ENCODE measurements at regions not wholly inside any gene's neighbourhood (a gene's known extent, or its start where the extent isn't known, plus 50 kb on each side); places are given as distances from the start of the nearest gene placed in this dataset.
A peak's percentile ranks its signal among the peaks of the same experiment; 100 is the strongest.

DNA sequence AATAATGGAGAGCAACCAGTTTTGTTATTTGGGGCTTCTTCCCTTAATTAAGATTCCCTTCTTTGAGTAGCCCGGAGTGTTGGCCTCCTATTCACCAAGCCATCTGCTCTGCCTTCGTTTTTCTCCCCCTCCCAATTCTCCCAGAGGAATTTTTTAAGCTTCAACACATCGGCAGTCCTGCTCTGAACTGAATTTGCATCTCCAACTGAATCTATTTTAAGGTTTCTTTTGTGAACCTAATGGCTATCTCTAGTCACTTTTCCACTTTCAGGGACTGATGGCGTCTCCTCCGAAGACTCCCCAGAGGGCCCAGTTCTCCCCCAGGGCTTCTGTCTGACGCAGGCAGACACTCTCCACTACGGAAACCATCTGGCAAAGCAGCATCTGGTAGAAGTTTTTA lies 280.2 kb downstream of the ADGRA3 start:
- TF ChIP-seq, protein P1, sequence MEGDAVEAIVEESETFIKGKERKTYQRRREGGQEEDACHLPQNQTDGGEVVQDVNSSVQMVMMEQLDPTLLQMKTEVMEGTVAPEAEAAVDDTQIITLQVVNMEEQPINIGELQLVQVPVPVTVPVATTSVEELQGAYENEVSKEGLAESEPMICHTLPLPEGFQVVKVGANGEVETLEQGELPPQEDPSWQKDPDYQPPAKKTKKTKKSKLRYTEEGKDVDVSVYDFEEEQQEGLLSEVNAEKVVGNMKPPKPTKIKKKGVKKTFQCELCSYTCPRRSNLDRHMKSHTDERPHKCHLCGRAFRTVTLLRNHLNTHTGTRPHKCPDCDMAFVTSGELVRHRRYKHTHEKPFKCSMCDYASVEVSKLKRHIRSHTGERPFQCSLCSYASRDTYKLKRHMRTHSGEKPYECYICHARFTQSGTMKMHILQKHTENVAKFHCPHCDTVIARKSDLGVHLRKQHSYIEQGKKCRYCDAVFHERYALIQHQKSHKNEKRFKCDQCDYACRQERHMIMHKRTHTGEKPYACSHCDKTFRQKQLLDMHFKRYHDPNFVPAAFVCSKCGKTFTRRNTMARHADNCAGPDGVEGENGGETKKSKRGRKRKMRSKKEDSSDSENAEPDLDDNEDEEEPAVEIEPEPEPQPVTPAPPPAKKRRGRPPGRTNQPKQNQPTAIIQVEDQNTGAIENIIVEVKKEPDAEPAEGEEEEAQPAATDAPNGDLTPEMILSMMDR (IDR thresholded peaks at IDR 0.05), result no peak
- ATAC-seq (ENCODE audit: low FRiP score) (no peak), DNase-seq (ENCODE audit: low spot score) (no peak)

DNA sequence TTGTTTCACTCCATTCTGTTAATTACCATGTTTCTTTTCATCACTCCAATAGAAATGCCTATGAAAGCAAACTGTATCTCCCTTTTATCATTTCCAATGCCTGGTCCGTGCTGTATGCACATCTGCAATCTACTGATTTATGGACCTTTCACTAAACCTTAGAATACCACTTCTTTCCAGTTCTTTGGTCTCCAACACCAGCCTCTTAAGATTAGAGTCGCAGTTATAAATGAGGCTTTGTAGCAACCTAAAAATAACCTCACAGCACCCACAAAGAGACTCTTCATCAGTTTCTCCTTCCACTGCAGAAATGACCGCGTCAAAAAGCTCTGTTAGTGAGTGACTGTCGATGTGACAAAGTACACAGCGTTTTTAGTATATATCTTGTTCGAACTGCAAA lies 282.6 kb downstream of the ADGRA3 start:
- TF ChIP-seq, protein P1 (IDR thresholded peaks at IDR 0.05), result no peak

DNA sequence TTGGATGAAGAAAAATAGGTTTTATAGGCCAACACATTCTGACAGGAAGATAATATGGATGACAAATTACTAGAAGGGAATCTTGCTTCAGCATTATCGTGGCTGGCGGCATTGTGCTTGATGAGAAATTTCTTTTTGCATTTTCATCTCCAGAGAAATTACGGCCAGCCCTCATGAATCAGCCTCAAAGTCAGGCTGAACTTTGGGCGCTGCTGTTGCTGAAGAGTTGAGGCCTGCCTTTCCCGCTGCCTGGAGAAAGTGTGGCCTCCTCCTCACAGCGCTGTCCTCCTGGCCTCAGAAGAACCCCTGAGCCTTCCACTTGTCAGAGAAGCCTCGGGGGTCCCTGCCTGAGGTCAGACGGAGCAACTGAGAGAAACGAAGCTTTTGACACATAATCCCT lies 272.4 kb upstream of the KCNIP4 start:
- TF ChIP-seq, protein P1 (IDR thresholded peaks at IDR 0.05), result no peak
- DNase-seq (ENCODE audit: low spot score) (no peak), ATAC-seq (ENCODE audit: low FRiP score) (peak; percentile 85)

More for the DNA sequence above, 282.6 kb downstream of the ADGRA3 start:
- no peak for DNase-seq (ENCODE audit: low spot score)
- no peak for ATAC-seq (ENCODE audit: low FRiP score)

DNA sequence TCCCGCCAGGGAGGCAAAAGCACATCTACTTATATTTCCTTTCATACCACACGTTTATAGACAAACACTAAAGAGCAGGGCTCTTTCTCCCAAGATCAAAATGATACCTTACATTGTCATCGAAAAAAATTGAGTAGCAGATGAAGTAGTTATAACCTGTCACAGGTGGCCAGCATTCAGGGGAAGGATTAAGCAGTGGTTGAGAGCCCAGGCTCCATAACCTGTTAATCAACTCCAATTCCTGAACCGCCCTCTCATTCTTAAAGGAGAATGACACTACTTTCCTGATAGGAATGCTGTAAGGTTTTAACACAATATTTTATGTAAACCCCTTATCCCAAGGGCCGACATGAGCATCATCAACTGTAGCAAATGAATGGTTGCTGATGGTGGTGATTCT lies 268.9 kb upstream of the KCNIP4 start:
- DNase-seq (ENCODE audit: low spot score) (no peak), ATAC-seq (ENCODE audit: low FRiP score) (no peak)
- TF ChIP-seq, protein P1 (IDR thresholded peaks at IDR 0.05), result no peak

DNA sequence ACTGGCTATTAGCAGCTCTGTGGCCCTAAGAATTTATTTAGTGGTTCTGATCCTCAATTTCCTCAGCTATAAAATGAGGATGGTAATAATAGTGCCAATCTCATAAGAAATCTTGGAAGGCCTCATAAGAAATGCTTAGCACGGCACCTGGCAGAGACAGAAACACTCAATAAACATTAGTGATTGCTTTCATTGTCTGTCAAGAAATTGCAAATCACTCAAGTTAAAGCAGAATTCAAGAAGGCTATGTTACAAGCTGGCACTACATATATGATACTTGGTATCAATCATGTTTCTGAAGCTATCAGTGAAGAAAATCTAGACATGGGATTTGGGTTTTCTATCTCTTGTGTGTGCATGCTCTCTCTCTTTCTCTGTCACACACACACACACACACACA lies 267.7 kb upstream of the KCNIP4 start:
- TF ChIP-seq, protein P1 (IDR thresholded peaks at IDR 0.05), result no peak
- DNase-seq (ENCODE audit: low spot score) (no peak), ATAC-seq (ENCODE audit: low FRiP score) (no peak)

DNA sequence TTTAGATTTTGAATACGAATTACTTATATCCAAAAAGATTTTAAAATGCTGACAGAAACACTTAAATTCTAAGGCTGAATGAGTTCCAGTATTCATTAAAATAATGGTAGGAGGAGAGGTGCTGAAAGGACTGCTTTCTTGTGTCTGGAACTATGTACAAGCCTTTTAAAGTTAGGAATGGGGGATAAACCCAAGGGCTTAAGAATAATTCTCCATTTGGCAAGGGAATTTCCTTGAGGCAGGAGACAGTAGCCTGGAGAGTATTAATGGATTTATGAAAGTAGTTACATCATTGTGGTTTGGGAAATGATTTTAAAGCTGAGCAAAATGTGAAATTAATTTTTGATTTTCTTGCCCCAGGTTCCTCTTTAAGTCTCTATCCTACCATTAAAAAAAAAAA lies 266.5 kb upstream of the KCNIP4 start:
- TF ChIP-seq, protein P1 (IDR thresholded peaks at IDR 0.05), result no peak
- no peak for ATAC-seq (ENCODE audit: low FRiP score)
- no peak for DNase-seq (ENCODE audit: low spot score)

DNA sequence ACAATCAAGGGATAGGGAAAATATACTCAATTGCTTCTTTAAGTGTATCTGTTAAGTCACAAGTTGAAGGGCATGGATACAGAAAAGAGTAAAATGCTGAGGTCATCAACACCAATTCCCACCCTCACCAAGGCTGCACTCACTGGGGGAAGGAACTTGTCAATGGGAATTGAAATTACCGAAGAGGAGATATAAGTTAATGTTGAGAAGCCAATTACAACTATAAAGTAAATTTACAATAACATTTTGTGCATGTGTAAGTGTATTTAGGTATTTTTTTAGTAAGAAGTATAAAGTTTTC lies 255.1 kb upstream of the KCNIP4 start:
- TF ChIP-seq, protein P1 (IDR thresholded peaks at IDR 0.05), result no peak
- DNase-seq (ENCODE audit: low spot score) (no peak), ATAC-seq (ENCODE audit: low FRiP score) (no peak)

All from omental fat pad (tissue), 3 donors.